GM11168 (cell line): ENCODE measurements at regions not wholly inside any gene's neighbourhood (a gene's known extent, or its start where the extent isn't known, plus 50 kb on each side); places are given as distances from the start of the nearest gene placed in this dataset.
"Not testable (repeated sequence)": the region's sequence is repeated elsewhere in the genome, so short reads cannot be mapped to it uniquely, and the experiment has no call there.

ENCODE experiments used
- in situ Hi-C: fragments of 300-500 bp; cut with MboI; formaldehyde crosslinking; loops from one replicate; pipeline ENCODE4 v1.12.0; 2022; ENCODE audit warnings: low sequenced_read_pairs; ENCODE audit not compliant: unreplicated experiment

DNA sequence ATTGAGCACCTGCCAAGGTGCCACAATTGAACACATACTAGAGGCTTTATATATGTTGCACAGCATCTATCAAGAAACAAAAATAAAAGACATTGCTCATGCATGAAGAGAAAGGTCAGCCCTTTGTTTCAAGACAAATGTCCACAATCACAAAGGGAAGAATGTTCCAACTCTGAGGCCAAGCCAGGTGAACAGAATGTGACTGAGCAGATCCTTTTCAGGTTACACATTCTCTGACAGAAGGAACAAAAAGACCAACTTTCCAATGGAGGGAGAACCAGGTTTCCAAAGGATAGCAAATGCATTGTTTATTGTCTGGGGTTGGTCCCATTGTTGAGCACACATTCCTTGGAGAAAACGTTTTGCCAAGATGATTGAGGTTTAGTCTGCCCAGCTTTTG, 50.2 kb upstream of the FAM174B start:
- in situ Hi-C loops = loop anchor here (25.0 kb wide), 2 partner anchors 318 to 618 kb away; partner anchors contain the start of gene ST8SIA2

DNA sequence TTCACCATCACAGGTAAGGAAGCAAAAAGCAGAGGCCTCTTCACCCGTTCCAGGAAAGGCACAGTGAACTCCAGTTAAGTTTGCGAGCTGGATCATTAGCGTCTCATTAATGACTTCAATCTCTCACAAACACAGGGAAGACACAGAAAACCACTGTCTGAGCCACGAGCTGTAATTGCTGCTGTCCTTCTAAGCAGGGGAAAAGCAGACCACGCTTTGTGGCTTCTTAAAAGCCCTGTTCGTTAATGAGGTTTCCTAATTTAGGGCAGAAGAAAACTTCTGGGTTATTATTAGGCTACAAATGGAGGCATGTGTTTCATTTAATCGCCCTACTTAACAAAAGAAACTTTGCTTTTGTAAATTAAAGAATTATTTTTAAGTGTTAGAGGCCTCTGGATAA, 50.6 kb upstream of the FAM174B start:
- in situ Hi-C loops = loop anchor here (25.0 kb wide), 2 partner anchors 319 to 619 kb away; partner anchors contain the start of gene ST8SIA2

DNA sequence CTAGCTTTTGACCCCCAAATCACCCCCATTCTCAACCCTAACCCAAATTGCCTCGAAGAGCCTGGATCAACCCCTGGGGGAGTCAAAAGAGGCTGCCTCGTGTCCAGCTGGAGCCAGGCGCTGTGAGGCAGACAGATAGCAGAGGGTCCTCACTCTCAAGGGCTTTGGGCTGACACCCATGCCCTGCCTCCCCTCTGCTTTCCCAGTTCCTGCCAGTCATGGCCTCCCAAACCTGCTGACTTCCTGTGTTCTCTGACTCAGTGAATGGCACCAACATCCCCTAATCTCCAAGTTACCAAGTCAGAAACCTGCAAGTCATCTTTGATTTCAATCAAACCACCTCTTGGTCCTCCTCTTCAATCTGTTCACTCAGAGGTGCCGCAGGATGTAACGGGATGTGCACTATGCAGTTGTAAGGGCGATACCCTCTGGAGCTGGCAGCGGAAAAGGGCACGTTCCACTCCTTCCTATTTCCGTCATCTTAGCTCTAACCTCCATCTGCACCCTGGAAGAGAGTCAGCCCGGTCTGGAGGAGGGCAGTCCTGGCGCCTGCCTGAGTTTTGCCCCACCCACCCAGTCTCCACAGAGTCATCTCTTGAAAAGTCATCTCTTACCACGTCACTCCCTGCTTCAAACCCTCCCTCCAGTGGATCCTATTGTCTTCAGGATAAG, 52.4 kb upstream of the FAM174B start:
- in situ Hi-C loops = loop anchor here (25.0 kb wide), 2 partner anchors 321 to 621 kb away; partner anchors contain the start of gene ST8SIA2

DNA sequence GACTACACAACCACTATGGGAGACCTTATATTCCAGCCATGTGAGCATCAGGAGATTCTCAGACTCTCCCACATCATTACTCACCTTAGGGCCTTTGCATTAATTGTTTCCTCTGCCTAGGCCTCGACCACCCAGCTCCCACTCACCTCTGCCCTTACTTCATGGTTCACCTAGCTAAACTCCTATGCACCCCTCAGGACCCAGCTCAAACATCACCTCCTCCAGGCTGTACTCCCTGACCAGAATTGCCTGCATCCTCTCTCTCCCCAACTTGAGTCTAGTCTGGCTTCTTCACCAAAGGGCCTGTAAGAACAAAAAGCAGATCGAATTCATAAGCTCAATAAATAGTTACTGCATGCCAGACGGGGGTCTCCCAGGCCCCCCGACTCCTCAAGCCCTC, 53.1 kb upstream of the FAM174B start:
- in situ Hi-C loops = loop anchor here (25.0 kb wide), 2 partner anchors 321 to 621 kb away; partner anchors contain the start of gene ST8SIA2

DNA sequence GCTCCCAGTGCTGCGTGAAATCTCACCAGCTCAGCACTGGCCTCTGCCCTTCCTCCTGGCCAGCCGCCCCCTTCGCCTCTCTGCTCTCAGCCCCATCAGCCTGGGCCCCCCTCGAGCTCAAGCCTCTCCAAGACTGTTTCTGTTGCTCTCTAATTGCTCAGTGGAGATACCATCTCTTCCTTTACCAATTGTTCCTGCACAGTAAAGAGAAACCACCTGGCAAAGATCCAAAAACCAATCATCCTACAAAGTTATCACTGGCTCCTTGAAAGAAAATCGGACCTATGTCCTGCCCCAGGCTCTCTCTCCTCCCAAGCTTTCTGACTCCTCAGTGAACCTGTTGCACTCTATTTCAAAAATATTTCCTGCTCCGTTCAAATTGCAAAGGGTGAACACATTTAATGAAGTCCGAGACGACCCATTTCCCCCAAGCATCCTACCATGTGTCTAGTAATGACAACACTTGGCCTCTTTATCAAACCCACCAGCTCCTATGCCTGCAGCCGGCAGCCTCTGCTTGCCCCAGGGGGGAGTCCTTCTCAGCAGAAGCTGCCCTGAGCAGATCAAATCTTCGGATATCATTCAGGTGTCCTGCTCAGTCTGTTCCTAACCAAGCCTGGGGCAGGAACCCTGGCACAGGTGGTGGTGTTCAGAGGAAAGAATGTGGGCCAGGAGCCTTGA, 53.7 kb upstream of the FAM174B start:
- in situ Hi-C loops = loop anchor here (25.0 kb wide), 2 partner anchors 322 to 622 kb away; partner anchors contain the start of gene ST8SIA2

DNA sequence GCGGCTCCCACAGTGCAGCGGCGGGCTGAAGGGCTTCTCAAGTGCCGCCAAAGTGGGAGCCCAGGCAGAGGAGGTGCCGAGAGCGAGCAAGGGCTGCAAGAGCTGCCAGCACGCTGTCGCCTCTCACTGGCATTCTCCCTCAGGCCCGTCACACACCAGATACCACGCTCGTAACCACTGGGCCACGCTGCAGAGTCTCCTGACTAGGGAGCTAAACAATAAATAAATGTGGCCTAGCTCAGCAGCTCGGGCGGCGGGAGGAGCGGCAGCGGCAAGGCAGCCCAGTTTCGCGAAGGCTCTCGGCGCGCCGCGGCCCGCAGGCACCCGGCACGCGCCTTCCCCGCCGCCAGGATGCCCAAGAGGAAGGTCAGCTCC, 55.9 kb upstream of the FAM174B start:
- in situ Hi-C loops = loop anchor here (25.0 kb wide), 2 partner anchors 324 to 624 kb away; partner anchors contain the start of gene ST8SIA2

DNA sequence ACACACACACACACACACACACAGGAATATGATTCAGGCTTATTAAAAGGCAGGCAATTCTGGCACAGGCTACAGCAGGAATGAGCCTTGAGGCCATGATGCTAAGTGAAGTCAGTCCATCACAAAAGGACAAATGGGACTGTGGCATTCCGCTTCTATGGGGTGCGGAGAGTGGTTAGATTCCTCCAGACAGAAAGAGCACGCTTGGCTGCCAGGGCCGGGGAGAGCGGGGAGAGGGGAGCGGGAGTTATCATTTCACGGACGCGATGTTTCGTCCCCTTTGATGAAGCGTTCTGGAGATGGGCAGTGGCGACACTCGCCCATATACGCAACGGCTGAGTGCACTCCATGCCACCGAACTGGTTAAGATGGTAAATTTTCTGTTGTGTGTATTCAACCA, 58.5 kb upstream of the FAM174B start:
- in situ Hi-C loops = loop anchor here (25.0 kb wide), 2 partner anchors 327 to 627 kb away; partner anchors contain the start of gene ST8SIA2

DNA sequence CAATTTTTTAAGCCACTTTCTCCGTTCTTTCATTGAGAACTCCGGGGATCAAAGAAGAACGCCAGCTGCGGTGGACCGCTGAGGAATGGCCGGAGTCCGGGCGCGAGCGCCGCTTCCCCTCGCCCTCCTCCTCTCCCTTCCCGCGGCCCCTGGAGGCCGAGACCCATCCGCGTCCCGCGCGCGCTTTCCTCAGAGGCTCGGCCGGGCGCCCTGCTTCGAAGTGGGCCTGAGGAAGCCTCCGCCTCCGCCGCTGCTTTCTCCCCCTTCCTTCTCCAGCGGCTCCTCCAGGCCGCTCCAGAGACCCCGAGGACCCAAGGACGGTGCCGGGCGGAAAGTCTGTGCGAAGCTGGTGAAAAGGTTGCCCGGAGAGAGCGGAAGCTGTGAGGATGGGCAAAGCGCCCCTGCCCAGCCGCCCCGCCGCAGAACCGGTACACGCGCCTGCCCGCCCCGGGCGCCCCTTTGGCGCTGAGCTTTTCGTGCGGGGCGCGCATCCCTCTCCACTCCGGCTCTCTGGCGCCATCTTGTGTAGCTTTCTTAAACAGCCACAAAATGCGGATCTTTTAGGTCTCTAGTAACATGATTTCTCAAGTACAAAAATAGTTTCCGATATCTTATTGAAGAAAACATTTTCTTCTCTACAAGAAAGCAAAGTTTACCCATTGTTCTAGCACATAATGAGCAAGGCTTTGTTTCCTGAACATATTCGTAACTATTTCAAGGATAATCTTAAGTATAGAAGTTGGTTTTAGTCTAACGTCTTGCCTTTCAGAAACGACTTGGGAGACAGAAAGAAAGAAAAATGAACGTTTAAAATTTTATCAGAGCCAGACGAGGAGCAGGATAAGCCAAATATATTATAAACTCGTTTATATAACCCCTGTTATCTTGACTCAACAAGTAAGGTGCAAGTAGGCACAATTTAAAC, 59.2 kb upstream of the FAM174B start:
- in situ Hi-C loops = loop anchor here (5.0 to 25.0 kb wide), 3 partner anchors 192 to 627 kb away; partner anchors contain the start of gene ST8SIA2

DNA sequence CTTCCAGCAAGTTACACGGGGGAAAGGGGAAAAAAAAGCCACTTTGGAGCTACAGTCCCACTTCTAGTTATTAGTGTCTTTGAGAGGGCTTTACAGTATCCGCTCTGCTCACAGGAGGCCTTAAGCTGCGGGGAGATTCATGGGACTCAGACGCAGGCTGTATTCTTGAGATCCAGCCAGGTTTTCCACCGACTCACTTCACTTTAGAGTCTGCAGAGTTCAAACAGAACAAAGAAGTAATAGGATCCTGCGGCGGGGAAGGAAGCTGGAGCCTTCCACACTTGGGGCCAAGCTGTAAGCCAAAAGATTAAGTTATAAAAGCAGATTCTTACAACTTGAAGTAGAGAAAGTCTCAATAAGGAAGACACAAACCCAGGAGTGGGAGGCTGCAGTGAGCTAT, 60.2 kb upstream of the FAM174B start:
- in situ Hi-C loops = loop anchor here (5.0 to 25.0 kb wide), 3 partner anchors 193 to 628 kb away; partner anchors contain the start of gene ST8SIA2

DNA sequence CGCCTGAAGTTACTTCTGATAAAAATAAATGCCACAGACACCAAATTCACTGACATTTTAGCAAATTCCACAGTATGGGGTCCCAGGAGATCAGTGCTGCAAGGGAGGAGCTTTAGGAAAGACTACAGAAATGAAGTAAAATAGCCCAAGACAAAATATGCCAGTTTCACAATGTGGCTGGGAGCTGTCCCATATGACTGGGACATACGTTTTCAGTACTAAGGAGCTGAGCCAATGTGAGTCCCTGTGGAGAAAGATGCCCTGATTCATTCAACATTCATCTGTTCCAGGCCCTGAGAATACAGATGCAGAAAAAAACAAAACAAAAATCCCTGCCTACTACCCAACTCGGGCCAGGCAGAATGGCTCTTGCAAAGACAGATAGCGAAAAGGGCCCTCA, 63.4 kb upstream of the FAM174B start:
- in situ Hi-C loops = loop anchor here (5.0 to 25.0 kb wide), 3 partner anchors 197 to 632 kb away; partner anchors contain the start of gene ST8SIA2

DNA sequence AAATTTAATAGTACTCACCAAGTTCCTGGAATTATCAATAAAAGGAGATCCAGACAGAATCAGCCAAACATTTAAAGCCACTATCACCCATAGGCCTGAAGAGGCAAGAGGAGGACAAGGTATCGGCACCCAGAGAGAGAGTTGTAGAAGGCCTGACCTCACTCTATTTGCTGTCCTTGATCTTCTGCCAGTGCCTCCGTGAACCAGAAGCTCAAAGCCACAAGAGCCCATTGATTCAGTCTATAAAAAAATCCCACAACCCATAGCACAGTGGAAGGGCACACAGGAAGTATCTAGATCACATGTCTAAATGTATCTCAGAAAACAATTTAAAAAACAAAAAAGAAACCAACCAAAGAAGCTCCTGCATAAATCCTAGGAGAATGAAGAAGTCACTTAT, 68.6 kb upstream of the FAM174B start:
- in situ Hi-C loops = loop anchor here (25.0 kb wide), 2 partner anchors 337 to 637 kb away; partner anchors contain the start of gene ST8SIA2

DNA sequence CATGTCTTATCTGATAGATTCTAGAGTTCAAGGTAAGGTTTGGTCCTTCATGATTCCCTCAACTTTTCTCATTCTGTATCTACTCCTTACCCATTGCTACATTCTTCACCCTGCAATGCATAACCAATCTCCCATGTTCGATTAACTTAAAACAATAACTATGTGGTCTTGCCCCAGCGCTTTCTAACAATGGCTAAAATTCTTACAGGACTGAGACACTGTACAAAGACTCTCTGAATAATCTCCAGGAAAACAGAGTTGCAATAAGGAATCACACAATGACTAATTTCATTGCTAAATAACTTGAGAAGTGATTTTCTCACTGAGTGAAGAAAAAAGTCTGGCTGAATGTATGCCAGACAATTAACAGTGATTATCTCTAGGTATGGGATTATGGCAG, 69.6 kb upstream of the FAM174B start:
- in situ Hi-C loops = no loop called here

DNA sequence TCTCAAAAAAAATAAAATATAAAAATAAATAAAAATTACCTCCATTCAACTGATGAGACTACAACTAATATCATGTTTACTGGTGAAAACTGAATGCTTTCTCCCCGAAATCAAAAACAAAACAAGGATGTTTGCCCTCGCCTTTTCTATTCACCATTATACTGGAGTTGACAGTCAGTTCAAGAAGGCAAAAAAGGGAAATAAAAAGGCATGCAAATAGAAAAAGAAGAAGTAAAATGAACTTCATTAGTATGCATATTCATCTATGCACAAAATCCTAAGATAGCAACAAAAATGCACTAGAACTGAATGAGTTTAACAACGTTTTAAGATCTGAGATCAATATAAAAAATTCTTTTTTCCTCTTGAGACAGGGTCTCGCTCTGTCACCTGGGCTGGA, 72.7 kb upstream of the FAM174B start:
- in situ Hi-C loops = no loop called here

DNA sequence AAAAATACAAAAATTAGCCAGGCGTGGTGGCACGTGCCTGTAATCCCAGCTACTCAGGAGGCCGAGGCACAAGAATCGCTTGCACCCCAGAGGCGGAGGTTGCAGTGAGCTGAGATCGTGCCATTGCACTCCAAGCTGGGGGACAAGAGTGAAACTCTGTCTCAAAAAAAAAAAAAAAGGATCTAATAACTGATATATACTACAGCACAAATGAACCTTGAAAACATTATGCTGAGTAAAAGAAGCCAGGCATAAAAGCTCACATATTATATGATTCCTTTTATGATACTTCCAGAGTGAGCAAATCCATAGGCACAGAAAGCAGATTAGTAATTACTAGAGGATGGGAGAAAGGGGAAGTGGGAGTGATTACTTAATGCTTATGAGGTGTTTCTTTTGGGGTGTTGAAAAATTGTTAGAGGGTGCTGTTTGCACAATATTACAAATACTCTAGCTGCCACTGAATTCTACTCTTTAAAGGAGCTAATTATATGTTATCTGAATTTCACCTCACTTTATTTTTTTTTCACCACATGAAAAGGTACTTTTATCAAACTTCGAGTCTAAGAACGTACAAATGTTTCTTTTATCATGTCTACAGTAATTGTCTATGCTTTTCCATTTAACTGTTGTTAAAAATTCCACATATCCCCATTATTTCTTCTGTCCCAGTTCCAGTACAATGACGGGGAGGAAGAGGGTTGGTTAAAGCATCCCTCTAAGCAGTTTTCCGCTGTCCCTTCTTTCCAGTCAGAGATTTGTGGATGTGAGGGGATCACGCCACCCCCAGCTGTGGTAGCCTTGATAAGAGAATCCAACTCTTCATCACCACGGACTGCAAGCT, 77.7 kb upstream of the FAM174B start:
- in situ Hi-C loops = no loop called here

DNA sequence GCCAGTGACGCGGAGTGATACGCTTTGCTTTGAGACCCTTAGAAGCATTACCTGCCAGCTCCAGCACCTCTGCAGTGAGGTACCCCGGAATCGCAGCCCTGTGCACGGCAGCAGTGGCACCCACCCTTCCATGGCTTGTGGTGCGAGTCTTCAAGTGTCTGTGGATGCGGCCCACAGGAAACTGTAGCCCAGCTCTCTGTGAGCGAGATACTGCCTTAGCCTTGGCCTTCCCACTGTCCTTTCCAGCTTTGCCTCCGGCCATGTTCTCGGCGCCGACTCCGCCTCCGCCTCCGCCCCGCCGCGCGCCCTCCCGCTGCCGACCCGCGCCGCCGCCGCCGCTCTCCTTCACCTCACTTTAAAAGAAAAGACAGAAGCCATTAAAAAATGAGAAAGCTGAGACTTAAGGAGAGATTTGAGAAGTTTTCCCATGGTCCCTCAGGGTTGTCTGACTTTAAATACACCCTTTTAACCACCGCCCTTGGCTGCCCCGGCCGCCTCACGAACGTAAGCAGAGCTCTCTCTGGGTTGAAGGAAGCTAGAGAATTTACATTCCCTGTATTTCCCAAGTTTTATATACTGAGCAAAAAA, 78.5 kb upstream of the FAM174B start:
- in situ Hi-C loops = no loop called here

DNA sequence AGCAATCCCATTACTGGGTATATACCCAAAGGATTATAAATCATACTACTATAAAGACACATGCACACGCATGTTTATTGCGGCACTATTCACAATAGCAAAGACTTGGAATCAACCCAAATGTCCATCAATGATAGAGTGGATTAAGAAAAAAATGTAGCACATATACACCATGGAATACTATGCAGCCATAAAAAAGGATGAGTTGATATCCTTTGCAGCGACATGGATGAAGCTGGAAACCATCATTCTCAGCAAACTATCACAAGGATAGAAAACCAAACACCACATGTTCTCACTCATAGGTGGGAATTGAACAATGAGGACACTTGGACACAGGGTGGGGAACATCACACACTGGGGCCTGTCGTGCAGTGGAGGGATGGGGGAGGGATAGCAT, 83.7 kb upstream of the FAM174B start:
- in situ Hi-C loops = not testable (repeated sequence)

DNA sequence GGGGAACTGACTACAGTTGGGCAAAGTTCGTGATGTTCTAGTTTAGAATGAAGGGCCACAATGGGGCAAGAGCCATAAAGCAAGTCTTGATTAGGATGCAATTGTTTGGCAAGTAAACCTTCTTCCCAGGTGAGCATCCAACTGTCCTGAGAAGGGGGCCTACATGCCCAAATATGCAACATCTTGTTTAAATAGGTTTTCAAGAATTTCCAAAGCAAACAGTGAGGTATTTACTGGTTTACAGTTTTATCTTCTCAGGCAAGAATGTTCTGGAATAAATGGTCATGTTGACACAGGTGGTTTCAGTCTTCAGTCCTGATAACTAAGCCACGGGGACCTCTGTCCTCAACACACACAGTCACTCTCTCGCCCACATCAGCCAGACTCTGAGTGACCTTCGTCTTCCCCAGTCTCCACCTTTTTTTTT, 90.3 kb upstream of the FAM174B start:
- in situ Hi-C loops = no loop called here

DNA sequence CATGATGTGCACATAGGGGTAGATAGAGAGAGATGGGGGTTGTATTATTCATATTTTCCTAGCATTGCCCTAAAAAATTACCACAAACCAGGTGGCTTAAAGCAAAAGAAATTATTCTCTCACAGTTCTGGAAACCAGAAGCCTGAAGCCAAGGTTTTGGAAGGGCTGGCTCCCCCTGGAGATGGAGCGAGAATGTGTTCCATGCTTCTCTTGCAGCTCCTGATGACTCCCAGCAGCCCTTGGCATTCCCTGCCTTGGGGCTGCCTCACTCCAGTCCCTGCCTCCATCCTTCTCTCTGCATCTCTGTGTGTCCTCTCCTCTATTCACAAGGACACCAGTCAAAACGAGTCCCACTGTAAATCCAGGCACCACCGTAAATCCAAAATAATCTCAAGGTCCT, 91.5 kb upstream of the FAM174B start:
- in situ Hi-C loops = no loop called here

DNA sequence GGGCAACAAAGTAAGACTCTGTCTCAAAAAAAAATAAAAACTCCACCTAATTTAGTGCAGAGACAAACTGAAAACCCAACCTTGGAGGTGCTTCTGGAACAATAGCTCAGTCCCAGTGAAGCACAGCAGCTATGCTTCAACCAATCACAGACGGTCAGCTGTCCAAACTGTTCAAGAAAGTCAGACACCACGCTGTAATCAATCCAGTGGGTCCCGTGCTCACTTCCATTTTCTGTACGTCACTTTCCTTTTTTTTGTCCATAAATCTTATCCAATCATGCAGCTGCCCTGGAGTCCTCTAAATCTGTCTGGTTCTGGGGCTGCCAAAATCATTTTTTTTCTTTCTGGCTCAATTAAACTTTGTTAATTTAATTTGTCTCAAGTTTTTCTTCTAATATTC, 93.6 kb upstream of the FAM174B start:
- in situ Hi-C loops = no loop called here
